SK-N-SH (cell line): ENCODE measurements at regions not wholly inside any gene's neighbourhood (a gene's known extent, or its start where the extent isn't known, plus 50 kb on each side); places are given as distances from the start of the nearest gene placed in this dataset.

Source experiments
- CTCF ChIA-PET: fragments of 300-600, 350-600 bp; formaldehyde crosslinking; extraction: SDS; loops from one replicate; lab custom pipeline; 2021; lab: Yijun Ruan, JAX
- POLR2A ChIA-PET: fragments of 350-600 bp; sonication (Branson Sonifier 250); formaldehyde crosslinking; extraction: SDS; loops from one replicate; lab custom pipeline; 2020; ENCODE audit warnings: antibody characterized with exemption, inconsistent platforms; lab: Yijun Ruan, JAX
- DNase-seq: peaks from one replicate; pipeline ENCODE4 v3.0.0; 2012
- H2AFZ ChIP-seq: fragments of 200-600 bp; sonication (generic); 2 replicates; pipeline ENCODE4 v1.8.1; 2016; ENCODE audit warnings: antibody characterized with exemption, mild to moderate bottlenecking, low read depth
- H3F3A ChIP-seq: fragments of 200-600 bp; sonication (generic); replicated peaks from 2 replicates; pipeline ENCODE3; 2016; ENCODE audit warnings: antibody characterized with exemption, mild to moderate bottlenecking; ENCODE audit not compliant: insufficient read depth
- H3K27ac ChIP-seq, 2 experiments: fragments of 200-500 bp in 1 of 2; fragments of 200-600 bp in 1 of 2; sonication (Bioruptor generic) in 1 of 2; sonication (generic), shearing (Covaris generic) in 1 of 2; 2 replicates each; pipeline versions ENCODE4 v1.5.1 to v1.6.1; 2014 to 2016; ENCODE audit warnings: low read depth in 2 of 2, inconsistent platforms in 1 of 2, low read length in 1 of 2, mild to moderate bottlenecking in 1 of 2, mixed read lengths in 1 of 2
- H3K27me3 ChIP-seq: fragments of 200-600 bp; sonication (generic), shearing (Covaris generic); 2 replicates; pipeline ENCODE4 v1.6.1; 2016; ENCODE audit warnings: mixed run types; ENCODE audit not compliant: insufficient read depth
- H3K36me3 ChIP-seq, 2 experiments: fragments of 200-500 bp in 1 of 2; fragments of 200-600 bp in 1 of 2; sonication (Bioruptor generic) in 1 of 2; sonication (generic) in 1 of 2; replicated peaks in 1 of 2; 2 replicates each; pipeline versions ENCODE3 to v1.5.1; 2014 to 2016; ENCODE audit warnings: low read length in 1 of 2, mild to moderate bottlenecking in 1 of 2; ENCODE audit not compliant: insufficient read depth in 2 of 2, control insufficient read depth in 1 of 2
- H3K4me1 ChIP-seq, 2 experiments: fragments of 200-500 bp in 1 of 2; fragments of 200-600 bp in 1 of 2; sonication (Bioruptor generic) in 1 of 2; sonication (generic), shearing (Covaris generic) in 1 of 2; 2 replicates each; pipeline versions ENCODE4 v1.5.1 to v1.6.1; 2014 to 2016; ENCODE audit warnings: low read depth in 1 of 2, low read length in 1 of 2, mixed run types in 1 of 2; ENCODE audit not compliant: insufficient read depth in 2 of 2, control insufficient read depth in 1 of 2
- H3K4me2 ChIP-seq: fragments of 200-600 bp; sonication (generic), shearing (Covaris generic); 2 replicates; pipeline ENCODE4 v1.6.1; 2017; ENCODE audit warnings: mixed run types
- H3K4me3 ChIP-seq, 2 experiments: fragments of 200-500 bp in 1 of 2; fragments of 200-600 bp in 1 of 2; sonication (Bioruptor generic) in 1 of 2; sonication (generic), shearing (Covaris generic) in 1 of 2; 2 replicates each; pipeline versions ENCODE4 v1.5.1 to v1.8.1; 2014 to 2016; ENCODE audit warnings: low read depth in 2 of 2, inconsistent platforms in 1 of 2, low read length in 1 of 2, mild to moderate bottlenecking in 1 of 2, mixed read lengths in 1 of 2, moderate library complexity in 1 of 2
- H3K79me2 ChIP-seq: fragments of 200-600 bp; sonication (generic); 2 replicates; pipeline ENCODE4 v1.8.1; 2017; ENCODE audit warnings: mild to moderate bottlenecking; ENCODE audit not compliant: insufficient read depth
- H3K9ac ChIP-seq: fragments of 200-600 bp; sonication (generic); 2 replicates; pipeline ENCODE4 v1.6.1; 2017; ENCODE audit warnings: mixed run types
- H3K9me2 ChIP-seq: fragments of 200-600 bp; sonication (generic); 2 replicates; pipeline ENCODE4 v1.6.1; 2017; ENCODE audit warnings: mixed run types
- H3K9me3 ChIP-seq: fragments of 200-600 bp; sonication (generic); 2 replicates; pipeline ENCODE4 v1.6.1; 2017; ENCODE audit warnings: mixed run types, mild to moderate bottlenecking, moderate library complexity
- H4K20me1 ChIP-seq: fragments of 200-600 bp; sonication (generic); 2 replicates; pipeline ENCODE4 v1.6.1; 2017; ENCODE audit warnings: mild to moderate bottlenecking, mixed run types; ENCODE audit not compliant: insufficient read depth
- EZH2phosphoT487 ChIP-seq: fragments of 200-600 bp; sonication (generic); IDR thresholded peaks from 2 replicates; pipeline ENCODE4 v1.6.1; 2017; ENCODE audit warnings: low read depth, mixed run types, mild to moderate bottlenecking, antibody characterized with exemption, moderate library complexity, borderline replicate concordance
- GABPA ChIP-seq: IDR thresholded peaks from 2 replicates; pipeline ENCODE4 v1.4.0; 2012; ENCODE audit warnings: low read depth, mild to moderate bottlenecking
- GATA2 ChIP-seq: sonication (generic); formaldehyde crosslinking; IDR thresholded peaks from 2 replicates; pipeline ENCODE4 v1.5.0; 2020; ENCODE audit warnings: mild to moderate bottlenecking, missing genetic modification reagents
- MEF2A ChIP-seq: IDR thresholded peaks from 2 replicates; pipeline ENCODE4 v1.4.0; 2012; ENCODE audit warnings: low read depth, borderline replicate concordance
- MXI1 ChIP-seq: IDR thresholded peaks from 2 replicates; pipeline ENCODE4 v1.6.1; 2012; ENCODE audit warnings: mild to moderate bottlenecking, low read depth, low read length, improper control_type of control experiment
- RAD21 ChIP-seq: IDR thresholded peaks from 2 replicates; pipeline ENCODE4 v1.6.1; 2012; ENCODE audit warnings: mild to moderate bottlenecking, low read length
- RFX5 ChIP-seq: IDR thresholded peaks from 2 replicates; pipeline ENCODE4 v1.6.1; 2012; ENCODE audit warnings: mild to moderate bottlenecking, improper control_type of control experiment, low read length
- TAF1 ChIP-seq: IDR thresholded peaks from 2 replicates; pipeline ENCODE4 v1.6.1; 2012; ENCODE audit warnings: low read depth, mild to moderate bottlenecking, low read length, moderate library complexity, borderline replicate concordance
- TCF12 ChIP-seq: IDR thresholded peaks from 2 replicates; pipeline ENCODE4 v1.4.0; 2012
- TEAD4 ChIP-seq: IDR thresholded peaks from 2 replicates; pipeline ENCODE4 v1.4.0; 2012; ENCODE audit warnings: mild to moderate bottlenecking, borderline replicate concordance; ENCODE audit not compliant: insufficient read depth
- WGBS: methylation state at CpG from one replicate; pipeline ENCODE4 v1.1.6; 2017; ENCODE audit warnings: low lambda C conversion rate; 5-methylcytosine and 5-hydroxymethylcytosine counted together
- TF ChIP-seq, protein P1 (sequence below): fragments of 150-350 bp; IDR thresholded peaks from 2 replicates; pipeline ENCODE4 v1.6.1; 2017; ENCODE audit warnings: antibody characterized with exemption, low read length, low read depth, borderline replicate concordance
- TF ChIP-seq, protein P2 (sequence below): fragments of 200-600 bp; sonication (generic); IDR thresholded peaks from 2 replicates; pipeline ENCODE4 v1.6.1; 2017; ENCODE audit warnings: antibody characterized with exemption, mild to moderate bottlenecking, moderate library complexity
- TF ChIP-seq, protein P3 (sequence below): IDR thresholded peaks from 2 replicates; pipeline ENCODE4 v1.6.1; 2012; ENCODE audit warnings: mild to moderate bottlenecking, low read depth, low read length, moderate library complexity
- TF ChIP-seq, protein P4 (sequence below): fragments of 150-350 bp; IDR thresholded peaks from 2 replicates; pipeline ENCODE4 v1.6.1; 2016; ENCODE audit warnings: mild to moderate bottlenecking, low read depth, low read length
- TF ChIP-seq, protein P5 (sequence below): IDR thresholded peaks from 2 replicates; pipeline ENCODE4 v1.4.0; 2012; ENCODE audit warnings: low read depth

DNA sequence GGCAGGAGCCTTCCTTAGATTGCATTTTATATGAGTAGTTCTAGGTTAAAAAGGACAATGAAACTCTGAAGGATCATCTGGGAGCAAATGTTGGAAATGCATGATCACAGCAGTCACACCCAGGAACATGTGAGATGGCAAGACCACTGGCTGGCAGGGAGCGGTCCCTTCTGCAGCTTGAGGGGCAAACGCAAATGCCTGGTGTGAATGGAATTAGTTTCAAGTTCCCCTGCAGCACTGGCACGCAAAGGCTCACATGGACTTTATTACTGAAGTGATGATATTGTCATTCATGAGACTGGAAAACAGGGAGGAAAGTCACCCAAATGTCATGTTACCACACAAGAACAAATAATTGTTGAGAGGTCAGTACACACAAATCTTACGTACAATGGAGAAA lies 223.3 kb downstream of the FBXO15 start:
- Histone ChIP-seq H3K9me3 (no peaks in the 10 kb centered on the region), H3K36me3 (no peaks in the 10 kb centered on the region), H3F3A (no peaks in the 10 kb centered on the region), H3K4me1 (no peaks in the 10 kb centered on the region), H3K9ac (no peak overlapping the region), H3K27me3 (no peaks in the 10 kb centered on the region; the same call in 1 of the 2 replicates), H2AFZ (no peak overlapping the region), H3K4me3 (no peak overlapping the region), H3K4me2 (no peak overlapping the region), H4K20me1 (no peaks in the 10 kb centered on the region), H3K79me2 (no peaks in the 10 kb centered on the region), H3K27ac (no peak overlapping the region)
- 3% methylated on average over 4 of the region's 4 CpGs for WGBS
- DNase-seq, result no peak
- POLR2A ChIA-PET, result no interaction called here
- CTCF ChIA-PET, result no interaction called here
- no peak for TF ChIP-seq EZH2phosphoT487
- TF ChIP-seq TAF1, result no peak
- TF ChIP-seq, protein P1, sequence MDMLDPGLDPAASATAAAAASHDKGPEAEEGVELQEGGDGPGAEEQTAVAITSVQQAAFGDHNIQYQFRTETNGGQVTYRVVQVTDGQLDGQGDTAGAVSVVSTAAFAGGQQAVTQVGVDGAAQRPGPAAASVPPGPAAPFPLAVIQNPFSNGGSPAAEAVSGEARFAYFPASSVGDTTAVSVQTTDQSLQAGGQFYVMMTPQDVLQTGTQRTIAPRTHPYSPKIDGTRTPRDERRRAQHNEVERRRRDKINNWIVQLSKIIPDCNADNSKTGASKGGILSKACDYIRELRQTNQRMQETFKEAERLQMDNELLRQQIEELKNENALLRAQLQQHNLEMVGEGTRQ, result no peak
- TF ChIP-seq, protein P2, sequence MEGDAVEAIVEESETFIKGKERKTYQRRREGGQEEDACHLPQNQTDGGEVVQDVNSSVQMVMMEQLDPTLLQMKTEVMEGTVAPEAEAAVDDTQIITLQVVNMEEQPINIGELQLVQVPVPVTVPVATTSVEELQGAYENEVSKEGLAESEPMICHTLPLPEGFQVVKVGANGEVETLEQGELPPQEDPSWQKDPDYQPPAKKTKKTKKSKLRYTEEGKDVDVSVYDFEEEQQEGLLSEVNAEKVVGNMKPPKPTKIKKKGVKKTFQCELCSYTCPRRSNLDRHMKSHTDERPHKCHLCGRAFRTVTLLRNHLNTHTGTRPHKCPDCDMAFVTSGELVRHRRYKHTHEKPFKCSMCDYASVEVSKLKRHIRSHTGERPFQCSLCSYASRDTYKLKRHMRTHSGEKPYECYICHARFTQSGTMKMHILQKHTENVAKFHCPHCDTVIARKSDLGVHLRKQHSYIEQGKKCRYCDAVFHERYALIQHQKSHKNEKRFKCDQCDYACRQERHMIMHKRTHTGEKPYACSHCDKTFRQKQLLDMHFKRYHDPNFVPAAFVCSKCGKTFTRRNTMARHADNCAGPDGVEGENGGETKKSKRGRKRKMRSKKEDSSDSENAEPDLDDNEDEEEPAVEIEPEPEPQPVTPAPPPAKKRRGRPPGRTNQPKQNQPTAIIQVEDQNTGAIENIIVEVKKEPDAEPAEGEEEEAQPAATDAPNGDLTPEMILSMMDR, result no peak
- TF ChIP-seq TEAD4, result no peak
- TF ChIP-seq, protein P3, sequence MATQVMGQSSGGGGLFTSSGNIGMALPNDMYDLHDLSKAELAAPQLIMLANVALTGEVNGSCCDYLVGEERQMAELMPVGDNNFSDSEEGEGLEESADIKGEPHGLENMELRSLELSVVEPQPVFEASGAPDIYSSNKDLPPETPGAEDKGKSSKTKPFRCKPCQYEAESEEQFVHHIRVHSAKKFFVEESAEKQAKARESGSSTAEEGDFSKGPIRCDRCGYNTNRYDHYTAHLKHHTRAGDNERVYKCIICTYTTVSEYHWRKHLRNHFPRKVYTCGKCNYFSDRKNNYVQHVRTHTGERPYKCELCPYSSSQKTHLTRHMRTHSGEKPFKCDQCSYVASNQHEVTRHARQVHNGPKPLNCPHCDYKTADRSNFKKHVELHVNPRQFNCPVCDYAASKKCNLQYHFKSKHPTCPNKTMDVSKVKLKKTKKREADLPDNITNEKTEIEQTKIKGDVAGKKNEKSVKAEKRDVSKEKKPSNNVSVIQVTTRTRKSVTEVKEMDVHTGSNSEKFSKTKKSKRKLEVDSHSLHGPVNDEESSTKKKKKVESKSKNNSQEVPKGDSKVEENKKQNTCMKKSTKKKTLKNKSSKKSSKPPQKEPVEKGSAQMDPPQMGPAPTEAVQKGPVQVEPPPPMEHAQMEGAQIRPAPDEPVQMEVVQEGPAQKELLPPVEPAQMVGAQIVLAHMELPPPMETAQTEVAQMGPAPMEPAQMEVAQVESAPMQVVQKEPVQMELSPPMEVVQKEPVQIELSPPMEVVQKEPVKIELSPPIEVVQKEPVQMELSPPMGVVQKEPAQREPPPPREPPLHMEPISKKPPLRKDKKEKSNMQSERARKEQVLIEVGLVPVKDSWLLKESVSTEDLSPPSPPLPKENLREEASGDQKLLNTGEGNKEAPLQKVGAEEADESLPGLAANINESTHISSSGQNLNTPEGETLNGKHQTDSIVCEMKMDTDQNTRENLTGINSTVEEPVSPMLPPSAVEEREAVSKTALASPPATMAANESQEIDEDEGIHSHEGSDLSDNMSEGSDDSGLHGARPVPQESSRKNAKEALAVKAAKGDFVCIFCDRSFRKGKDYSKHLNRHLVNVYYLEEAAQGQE, result no peak
- no peak for TF ChIP-seq TCF12
- TF ChIP-seq GATA2, result no peak
- TF ChIP-seq, protein P4, sequence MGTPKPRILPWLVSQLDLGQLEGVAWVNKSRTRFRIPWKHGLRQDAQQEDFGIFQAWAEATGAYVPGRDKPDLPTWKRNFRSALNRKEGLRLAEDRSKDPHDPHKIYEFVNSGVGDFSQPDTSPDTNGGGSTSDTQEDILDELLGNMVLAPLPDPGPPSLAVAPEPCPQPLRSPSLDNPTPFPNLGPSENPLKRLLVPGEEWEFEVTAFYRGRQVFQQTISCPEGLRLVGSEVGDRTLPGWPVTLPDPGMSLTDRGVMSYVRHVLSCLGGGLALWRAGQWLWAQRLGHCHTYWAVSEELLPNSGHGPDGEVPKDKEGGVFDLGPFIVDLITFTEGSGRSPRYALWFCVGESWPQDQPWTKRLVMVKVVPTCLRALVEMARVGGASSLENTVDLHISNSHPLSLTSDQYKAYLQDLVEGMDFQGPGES, result no peak
- no peak for TF ChIP-seq RFX5
- TF ChIP-seq MXI1, result no peak
- no peak for TF ChIP-seq RAD21
- TF ChIP-seq GABPA, result no peak
- TF ChIP-seq MEF2A, result no peak
- TF ChIP-seq, protein P5, sequence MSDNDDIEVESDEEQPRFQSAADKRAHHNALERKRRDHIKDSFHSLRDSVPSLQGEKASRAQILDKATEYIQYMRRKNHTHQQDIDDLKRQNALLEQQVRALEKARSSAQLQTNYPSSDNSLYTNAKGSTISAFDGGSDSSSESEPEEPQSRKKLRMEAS, result no peak
- TF ChIP-seq, all 33 proteins: peak for 0
- H3K9me2 ChIP-seq, result no peaks in the 10 kb centered on the region
